Left ventricle myocardium superior (tissue), 1 donor: ENCODE measurements at regions not wholly inside any gene's neighbourhood (a gene's known extent, or its start where the extent isn't known, plus 50 kb on each side); places are given as distances from the start of the nearest gene placed in this dataset.
"Not testable (repeated sequence)": the region's sequence is repeated elsewhere in the genome, so short reads cannot be mapped to it uniquely, and the experiment has no call there.

ENCODE experiments used
- ATAC-seq: fragments of 200-7000 bp; cut with Tn5 transposase; one replicate; pipeline ENCODE4 v1.9.1; 2020; ENCODE audit warnings: mild to moderate bottlenecking, moderate library complexity
- DNase-seq: peaks from one replicate; pipeline ENCODE4 v3.0.0-alpha.2; 2020
- intact Hi-C: fragments of 100-400 bp; cut with micrococcal nuclease; formaldehyde crosslinking; loops from one replicate; pipeline ENCODE4 v1.11.0; 2022
- donor health status: DM: no; HTN: yes; CAD: no; lungs with severe emphysema.

- ATAC-seq (no peak), DNase-seq (no peak)
- intact Hi-C loops: no loop called here
Observed at GRCh38 chr2:67900826-67901225, 162.0 kb downstream of the C1D start.

GRCh38 chr2:67904566-67904965, 158.2 kb downstream of the C1D start:
- intact Hi-C loops: no loop called here
- ATAC-seq (no peak), DNase-seq (no peak)

- intact Hi-C loops: no loop called here
- DNase-seq: no peak
- no peak for ATAC-seq
Observed at GRCh38 chr2:67904966-67905365, 157.8 kb downstream of the C1D start.

DNA sequence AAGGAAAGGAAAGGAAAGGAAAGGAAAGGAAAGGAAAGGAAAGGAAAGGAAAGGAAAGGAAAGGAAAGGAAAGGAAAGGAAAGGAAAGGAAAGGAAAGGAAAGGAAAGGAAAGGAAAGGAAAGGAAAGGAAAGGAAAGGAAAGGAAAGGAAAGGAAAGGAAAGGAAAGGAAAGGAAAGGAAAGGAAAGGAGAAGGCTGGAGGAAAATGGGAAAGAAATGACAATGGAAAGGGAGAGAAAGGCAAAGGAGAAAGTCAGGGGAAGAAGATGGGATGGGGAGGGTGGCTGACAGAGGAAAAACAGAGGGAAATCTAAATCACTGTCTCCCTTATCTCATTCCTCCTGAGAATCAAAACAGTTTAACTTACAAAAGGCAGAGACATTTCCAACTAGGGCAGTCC, 156.3 kb downstream of the C1D start:
- DNase-seq, ATAC-seq, intact Hi-C loops: not testable (repeated sequence)

DNA sequence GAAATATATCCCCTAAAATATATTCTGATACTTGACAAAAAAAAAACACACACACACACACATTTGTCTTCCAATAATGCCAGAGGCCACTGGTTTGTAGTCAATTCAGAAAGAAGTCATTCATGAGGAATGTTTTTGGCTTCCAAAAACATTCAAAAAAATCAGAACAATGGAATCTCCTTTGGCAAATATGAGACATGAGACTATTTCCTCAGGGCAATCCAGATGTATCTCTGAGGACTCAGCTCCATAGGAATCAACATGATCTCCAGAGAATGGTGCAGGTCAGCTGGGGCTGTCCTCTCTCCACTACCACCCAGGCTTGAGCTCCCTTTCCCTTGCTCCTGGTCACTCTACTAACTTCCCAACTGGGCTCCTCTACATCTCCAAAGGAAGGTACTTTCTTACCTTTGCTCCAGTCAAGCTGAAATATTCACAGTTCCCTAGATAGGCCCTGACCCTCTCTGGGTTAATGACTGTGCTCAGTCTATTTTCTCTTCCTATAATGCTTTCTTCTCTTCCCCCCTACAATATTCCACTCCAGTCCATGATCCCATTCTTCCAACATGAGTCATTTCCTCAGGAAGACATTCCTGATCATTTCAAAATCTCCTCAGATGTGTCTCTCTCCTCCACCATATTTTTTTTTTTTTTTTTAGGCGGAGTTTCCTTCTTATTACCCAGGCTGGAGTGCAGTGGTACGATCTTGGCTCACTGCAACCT, 145.3 kb downstream of the C1D start:
- intact Hi-C loops: no loop called here
- ATAC-seq (no peak), DNase-seq (no peak)

GRCh38 chr2:67918471-67918870, 144.3 kb downstream of the C1D start:
- no peak for ATAC-seq
- no peak for DNase-seq
- intact Hi-C loops: no loop called here

DNA sequence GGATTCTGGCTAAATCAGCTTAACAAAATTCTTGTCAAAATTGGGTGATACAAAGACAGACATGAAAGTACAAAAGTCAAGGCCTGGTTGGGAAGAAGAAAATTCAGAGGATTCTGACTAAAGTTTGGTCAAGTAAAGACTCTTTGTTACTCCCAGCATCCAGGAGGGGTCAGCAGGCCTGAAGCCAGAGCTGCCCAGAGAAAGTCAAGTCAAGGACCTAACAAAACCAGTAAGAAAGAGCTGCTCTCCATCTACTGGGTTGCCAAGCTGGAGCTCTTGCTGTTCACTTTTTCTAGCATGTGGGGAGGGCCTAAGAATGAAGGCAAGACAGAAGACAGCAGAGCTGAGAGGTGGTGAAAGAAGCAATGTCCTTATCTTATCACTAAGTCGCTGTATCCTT, 143.3 kb downstream of the C1D start:
- no peak for ATAC-seq
- DNase-seq: no peak
- intact Hi-C loops: no loop called here

GRCh38 chr2:67922080-67922785, 140.6 kb downstream of the C1D start:
- no peak for ATAC-seq
- intact Hi-C loops: no loop called here
- no peak for DNase-seq

GRCh38 chr2:67923696-67924095, 139.1 kb downstream of the C1D start:
- no peak for ATAC-seq
- no peak for DNase-seq
- intact Hi-C loops: no loop called here

GRCh38 chr2:67927501-67927900, 135.3 kb downstream of the C1D start:
- DNase-seq: no peak
- intact Hi-C loops: no loop called here
- ATAC-seq: no peak

GRCh38 chr2:67930156-67930555, 132.6 kb downstream of the C1D start:
- no peak for ATAC-seq
- no peak for DNase-seq
- intact Hi-C loops: no loop called here

- intact Hi-C loops: no loop called here
- ATAC-seq: no peak
- no peak for DNase-seq
Observed at GRCh38 chr2:67936969-67937368, 125.8 kb downstream of the C1D start.

- intact Hi-C loops: no loop called here
- DNase-seq: no peak
- ATAC-seq: no peak
Observed at GRCh38 chr2:67938053-67938452, 124.8 kb downstream of the C1D start.

DNA sequence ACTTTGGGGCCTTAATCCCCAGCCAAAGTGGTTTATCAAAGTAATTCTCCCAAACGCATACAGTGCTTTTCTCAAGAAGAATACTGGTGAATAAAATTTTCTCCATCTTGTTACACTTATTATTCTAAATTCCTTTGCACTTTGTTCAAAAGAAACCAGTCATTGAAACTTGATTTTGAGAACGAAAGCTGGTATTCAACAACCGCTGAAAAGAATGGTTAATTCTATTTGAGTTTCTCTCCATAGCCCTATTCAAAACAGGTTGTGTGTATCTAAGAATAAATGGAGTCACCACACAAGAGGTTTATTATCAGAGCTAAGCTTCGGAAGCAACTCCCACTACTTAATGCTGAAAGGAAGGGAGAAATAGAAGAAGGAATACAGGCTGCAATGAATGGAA, 117.7 kb downstream of the C1D start:
- ATAC-seq: no peak
- no peak for DNase-seq
- intact Hi-C loops: no loop called here

GRCh38 chr2:67945940-67946339, 116.9 kb downstream of the C1D start:
- DNase-seq: no peak
- ATAC-seq: no peak
- intact Hi-C loops: no loop called here

DNA sequence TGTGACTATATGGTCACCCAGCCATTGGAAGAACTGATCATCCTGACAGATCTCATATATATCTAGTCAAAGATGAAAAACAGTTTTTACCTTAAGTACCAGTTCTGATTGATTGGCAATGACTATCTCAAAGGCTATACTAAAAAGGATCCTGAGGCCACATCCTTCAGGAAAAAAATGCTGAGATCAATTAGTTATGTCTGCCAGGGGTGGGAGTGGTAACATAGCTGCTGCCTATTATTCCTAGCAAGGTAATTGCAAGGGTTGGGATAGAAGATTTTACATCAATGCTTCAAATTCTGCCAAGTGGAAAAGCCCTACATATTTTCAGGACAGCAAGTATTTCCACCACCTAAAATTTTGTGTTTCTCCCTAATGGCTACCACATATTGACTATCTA, 114.7 kb downstream of the C1D start:
- intact Hi-C loops: no loop called here
- no peak for DNase-seq

GRCh38 chr2:67948506-67948905, 114.3 kb downstream of the C1D start:
- DNase-seq (no peak), ATAC-seq (no peak)
- intact Hi-C loops: no loop called here

More for the DNA sequence above, 114.7 kb downstream of the C1D start:
- ATAC-seq: no peak

GRCh38 chr2:67950018-67950417, 112.8 kb downstream of the C1D start:
- no peak for ATAC-seq
- intact Hi-C loops: no loop called here
- no peak for DNase-seq

DNA sequence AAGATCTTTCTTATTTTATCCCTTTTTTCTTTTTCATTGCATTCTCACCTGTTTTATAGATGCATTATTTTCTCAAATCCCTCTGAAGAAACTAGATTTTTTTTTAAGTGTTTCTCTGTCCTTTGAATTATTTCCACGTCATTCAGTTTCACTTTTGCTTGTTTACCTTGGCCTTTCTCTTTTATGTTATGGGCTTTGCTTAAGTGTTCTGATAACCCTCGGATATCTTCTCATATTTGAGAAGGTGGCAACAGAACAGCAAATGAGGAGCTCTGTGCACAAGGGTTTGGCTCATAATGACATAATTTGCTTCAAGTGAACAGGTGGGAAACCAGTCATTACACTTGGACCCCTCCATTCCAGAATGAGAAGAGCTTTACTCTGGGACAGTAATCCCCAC, 111.9 kb downstream of the C1D start:
- intact Hi-C loops: no loop called here
- ATAC-seq: no peak
- no peak for DNase-seq

DNA sequence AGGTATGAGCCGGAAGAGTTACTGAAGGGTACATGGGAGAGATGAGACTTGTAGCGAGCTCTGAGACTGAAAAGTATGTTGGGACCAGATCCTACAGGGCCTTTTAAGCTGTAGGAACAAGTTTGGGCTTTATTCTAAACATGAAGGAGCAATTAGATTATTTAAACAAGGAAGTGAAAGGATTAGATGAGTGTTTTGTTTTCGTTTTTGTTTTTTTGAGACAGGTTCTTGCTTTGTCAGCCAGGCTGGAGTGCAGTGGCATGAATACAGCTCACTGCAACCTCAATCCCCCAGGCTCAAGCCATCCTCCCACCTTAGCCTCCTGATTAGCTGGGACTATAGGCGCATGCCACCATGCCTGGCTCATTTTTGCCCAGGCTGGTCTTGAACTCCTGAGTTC, 110.7 kb downstream of the C1D start:
- ATAC-seq: no peak
- intact Hi-C loops: no loop called here
- no peak for DNase-seq

GRCh38 chr2:67954093-67954748, 108.6 kb downstream of the C1D start:
- DNase-seq (no peak), ATAC-seq (no peak)
- intact Hi-C loops: no loop called here
